Inferior parietal cortex (tissue), 1 donor: ENCODE measurements at regions not wholly inside any gene's neighbourhood (a gene's known extent, or its start where the extent isn't known, plus 50 kb on each side); places are given as distances from the start of the nearest gene placed in this dataset.
A peak's percentile ranks its signal among the peaks of the same experiment; 100 is the strongest.

Experiments used
- DNase-seq: peaks from one replicate; pipeline ENCODE4 v3.0.0-alpha.2; 2016; ENCODE audit errors: extremely low spot score

DNA sequence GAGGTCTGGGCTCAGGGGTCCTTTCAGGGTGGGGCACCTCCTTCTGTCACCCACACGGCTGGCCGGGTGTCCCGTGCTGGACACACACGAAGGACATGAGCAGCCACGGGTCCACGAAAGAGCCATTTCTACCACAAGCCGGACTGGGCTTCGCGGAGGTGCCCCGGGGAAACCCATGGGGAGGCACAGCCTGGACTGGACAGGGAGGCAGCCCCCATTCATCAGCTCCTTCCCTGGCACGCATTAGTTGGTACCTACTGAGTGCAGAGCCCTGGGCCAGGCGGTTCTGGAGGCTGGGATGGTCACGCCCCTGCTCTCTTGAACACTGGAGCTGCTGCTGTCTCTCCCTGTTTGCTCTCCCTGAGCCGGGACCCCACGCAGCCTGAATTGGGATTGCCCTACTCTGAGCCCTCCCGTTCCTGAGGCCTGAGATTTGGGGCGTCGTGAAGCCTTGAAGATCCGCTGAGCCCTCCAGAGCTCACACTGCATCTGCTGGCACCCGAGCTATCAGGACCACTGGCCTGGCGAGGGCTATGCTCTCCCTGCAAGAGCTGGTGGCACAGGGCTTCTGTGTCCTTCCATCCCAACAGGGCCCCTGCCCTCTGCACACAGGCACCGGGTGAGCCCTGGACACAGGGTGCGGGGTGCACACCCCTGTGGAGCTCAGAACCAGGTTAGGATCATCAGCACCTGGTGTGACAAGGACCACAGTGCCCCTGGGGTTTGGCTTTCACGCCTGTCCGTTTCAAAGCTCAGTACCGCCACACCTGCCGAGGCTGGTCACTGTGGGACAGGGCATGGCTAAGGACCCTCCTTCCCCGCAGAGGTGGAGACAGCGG is 84.6 kb downstream of the MYEOV start:
- no peak for DNase-seq

DNA sequence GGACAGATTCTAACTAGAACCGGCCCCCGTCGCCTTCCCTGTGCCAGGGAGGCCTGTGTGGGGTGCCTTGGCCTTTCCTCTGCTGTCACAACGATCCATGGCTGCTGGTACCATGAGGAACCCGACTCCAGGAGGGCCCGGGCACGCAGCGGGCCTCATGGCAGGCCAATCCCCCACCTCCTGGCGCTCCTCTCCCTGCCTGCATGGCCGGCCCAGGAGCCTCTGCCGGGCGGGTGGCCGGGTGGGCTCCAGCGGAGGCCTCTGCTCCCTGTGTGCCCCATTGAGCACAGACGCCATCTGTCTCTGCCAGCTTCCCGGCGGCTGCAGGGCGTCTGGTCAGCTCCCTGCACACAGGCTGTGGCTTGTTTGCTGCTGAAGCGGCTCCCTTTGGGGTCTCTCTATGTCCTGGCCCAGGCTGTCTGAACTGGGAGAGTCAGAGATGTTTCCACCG is 86.5 kb downstream of the MYEOV start:
- no peak for DNase-seq

DNA sequence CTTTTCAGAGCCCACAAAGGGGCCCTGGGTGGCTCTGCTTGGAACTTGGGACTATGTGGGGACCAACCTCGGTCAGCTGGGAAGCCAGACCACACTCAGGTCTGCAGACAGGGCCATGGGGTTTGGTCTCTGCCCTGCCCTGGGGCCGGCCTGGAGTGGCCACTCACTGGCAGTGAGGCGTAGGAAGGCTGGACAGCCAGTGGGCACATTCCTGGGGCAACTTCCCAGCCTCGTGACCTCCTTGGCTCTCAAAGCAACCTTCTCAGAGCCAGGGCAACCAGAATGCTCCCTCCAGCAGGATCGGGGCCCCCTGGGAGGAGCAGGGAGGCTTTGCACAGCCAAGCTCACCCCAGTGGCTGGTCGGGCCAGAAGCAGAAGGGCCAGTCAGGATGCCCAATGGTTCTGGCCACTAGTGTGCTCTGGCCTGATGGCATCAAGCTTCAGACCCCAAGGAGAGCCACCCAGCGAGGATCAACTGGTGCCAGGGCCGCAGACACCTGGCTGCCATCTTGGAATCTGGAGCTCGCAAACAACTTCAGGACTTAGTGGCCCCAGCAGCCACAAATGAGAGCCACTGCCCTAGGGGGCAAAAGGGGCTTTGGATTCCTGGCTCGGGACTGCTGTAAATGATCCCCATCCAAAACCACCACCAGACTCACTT is 87.1 kb downstream of the MYEOV start:
- no peak for DNase-seq

- no peak for DNase-seq
These were observed 87.8 kb downstream of the MYEOV start for GRCh38 chr11:69381681-69382130.

- DNase-seq: peak; percentile 9
These were observed 88.5 kb downstream of the MYEOV start for GRCh38 chr11:69382131-69383128.

- DNase-seq: no peak
These were observed 89.7 kb downstream of the MYEOV start for GRCh38 chr11:69383372-69384250.

DNA sequence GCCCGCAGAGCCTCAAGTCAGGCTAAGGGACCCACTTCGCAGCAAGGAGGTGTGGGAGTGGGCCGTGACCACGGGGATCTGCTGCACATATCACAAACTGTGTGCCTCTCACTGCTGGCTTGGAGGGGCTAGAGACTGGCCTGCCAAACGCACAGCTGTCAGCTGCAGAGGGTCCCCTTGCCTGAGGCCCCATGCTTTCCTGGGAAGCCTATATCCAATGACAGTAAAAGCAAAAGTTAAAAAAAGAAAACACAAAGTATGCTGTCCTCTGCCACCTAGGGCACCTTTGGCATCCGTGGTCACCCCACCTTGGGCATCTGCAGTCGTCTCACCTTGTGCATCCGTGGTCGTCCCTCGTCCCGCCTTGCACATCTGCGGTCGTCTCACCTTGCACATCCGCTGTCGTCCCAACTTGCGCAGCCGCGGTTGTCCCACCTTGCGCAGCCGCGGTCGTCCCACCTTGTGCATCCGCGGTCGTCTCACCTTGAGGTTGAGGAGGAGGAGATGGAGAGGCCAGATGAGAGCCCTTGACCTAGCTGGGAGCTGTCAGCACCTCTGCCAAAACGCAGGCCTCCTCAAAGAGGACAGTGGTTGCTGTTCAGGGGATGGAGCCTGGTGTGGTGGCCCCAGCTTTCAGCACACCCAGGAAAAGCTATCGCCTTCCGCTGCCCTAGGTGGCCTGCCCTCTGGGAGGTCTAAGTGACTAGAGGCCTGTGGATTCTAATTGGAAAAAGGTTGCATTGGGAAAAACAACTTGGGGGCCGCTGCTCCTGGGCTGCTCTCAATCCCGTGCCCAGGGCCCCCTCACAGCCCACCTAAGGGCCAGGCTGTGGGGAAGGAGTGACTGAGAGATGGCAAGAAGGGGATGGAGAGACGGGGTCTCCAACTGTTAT is 90.5 kb downstream of the MYEOV start:
- no peak for DNase-seq

GRCh38 chr11:69385144-69385820 is 91.3 kb downstream of the MYEOV start:
- DNase-seq: no peak

- no peak for DNase-seq
These were observed 92.0 kb downstream of the MYEOV start for GRCh38 chr11:69385832-69386427.

DNA sequence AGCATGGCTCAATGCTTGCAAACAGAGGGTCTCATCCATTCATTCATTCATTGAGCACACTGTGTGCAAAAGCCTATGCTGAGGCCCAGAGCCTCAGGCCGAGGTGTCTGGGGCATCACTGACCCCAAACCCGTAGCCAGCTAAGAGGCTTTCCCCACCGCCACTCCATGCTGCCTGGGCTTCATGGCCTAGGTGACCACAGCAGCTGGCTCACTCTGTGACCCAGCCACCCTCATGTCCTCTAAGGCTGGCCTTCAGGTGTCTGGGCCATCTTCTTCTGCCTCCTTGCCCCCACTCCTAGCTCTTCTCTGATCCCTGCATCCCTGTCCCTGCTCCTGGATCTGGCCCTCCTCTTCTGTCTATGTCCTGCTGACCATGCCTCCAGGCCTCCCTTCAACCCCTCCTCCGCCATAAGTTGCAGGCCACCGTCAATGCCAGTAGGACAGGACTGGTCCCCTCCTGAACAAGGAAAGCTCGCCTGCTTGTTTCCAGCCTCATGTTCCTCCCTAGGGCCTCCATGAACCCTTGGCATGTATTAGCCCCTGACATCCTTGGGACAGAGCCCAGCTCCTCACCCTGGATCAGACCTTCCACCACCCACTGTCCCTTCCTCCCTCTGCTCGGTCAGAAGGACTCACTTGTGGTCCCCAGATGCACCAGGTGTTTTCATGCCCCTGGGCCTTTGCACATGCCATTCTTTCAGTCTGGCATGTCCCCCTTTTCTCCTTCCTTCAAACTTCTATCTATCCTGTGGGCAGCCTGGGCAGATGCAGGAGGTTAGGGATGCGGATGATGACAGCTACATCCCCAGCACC is 92.8 kb downstream of the MYEOV start:
- no peak for DNase-seq

GRCh38 chr11:69387409-69387885 is 93.5 kb downstream of the MYEOV start:
- DNase-seq: no peak

GRCh38 chr11:69388210-69388609 is 93.3 kb upstream of the LINC01488 start:
- DNase-seq: no peak

GRCh38 chr11:69388661-69389060 is 92.8 kb upstream of the LINC01488 start:
- DNase-seq: no peak

DNA sequence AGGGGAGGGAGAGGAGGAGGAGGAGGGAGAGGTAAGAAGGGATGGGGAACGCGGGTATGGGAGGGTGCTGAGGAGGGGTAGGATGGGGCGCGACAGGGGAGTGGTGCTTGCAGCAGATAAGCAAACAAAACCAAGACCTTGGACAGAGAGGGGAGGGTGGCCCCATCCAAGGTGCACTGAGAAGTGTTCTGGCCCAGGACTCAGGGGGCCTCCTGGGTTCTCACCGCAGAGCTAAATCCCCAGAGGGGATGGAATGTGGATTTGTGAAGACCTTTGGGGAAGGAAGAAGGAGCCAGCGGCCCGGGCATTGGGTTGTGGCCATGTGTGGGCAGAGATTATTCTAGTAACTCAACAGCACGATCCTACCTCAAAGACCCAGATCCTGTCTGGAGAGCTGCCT is 90.9 kb upstream of the LINC01488 start:
- no peak for DNase-seq

- no peak for DNase-seq
These were observed 90.0 kb upstream of the LINC01488 start for GRCh38 chr11:69391192-69392103.

DNA sequence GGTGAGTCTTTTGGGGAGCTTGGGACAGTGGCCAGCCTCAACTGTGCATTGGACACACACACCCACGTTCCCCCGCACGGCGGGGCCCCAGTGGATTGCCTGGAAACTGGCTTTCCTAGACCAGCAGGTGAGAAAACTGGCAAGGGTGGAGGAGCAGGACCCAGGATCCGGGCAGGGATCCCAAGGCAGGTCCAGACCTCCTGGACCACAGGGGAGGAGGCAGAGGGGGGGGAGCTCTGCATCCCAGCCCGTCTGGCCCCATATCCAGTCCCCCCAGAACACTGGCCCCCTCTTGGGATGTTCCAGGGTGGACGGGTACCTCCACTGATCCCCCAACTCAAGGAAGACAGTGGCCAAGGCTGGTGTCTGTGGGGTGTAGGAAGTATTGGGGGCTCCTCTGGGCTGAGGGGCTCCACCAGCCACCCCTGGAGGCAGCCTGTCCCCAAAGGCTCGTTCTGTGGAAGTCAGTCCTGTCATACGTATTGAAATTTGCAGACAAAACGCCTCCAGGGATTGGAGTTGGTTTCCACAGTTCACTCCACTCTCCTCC is 89.3 kb upstream of the LINC01488 start:
- DNase-seq: no peak
